Liver (tissue), 1 donor: ENCODE measurements at regions not wholly inside any gene's neighbourhood (a gene's known extent, or its start where the extent isn't known, plus 50 kb on each side); places are given as distances from the start of the nearest gene placed in this dataset.

ENCODE experiments used
- YY1 ChIP-seq: IDR thresholded peaks from 2 replicates; pipeline ENCODE4 v1.6.1; 2016; ENCODE audit warnings: antibody characterized with exemption, mild to moderate bottlenecking
- TF ChIP-seq, protein P1 (sequence below): IDR thresholded peaks from 2 replicates; pipeline ENCODE4 v1.6.1; 2016; ENCODE audit warnings: antibody characterized with exemption

DNA sequence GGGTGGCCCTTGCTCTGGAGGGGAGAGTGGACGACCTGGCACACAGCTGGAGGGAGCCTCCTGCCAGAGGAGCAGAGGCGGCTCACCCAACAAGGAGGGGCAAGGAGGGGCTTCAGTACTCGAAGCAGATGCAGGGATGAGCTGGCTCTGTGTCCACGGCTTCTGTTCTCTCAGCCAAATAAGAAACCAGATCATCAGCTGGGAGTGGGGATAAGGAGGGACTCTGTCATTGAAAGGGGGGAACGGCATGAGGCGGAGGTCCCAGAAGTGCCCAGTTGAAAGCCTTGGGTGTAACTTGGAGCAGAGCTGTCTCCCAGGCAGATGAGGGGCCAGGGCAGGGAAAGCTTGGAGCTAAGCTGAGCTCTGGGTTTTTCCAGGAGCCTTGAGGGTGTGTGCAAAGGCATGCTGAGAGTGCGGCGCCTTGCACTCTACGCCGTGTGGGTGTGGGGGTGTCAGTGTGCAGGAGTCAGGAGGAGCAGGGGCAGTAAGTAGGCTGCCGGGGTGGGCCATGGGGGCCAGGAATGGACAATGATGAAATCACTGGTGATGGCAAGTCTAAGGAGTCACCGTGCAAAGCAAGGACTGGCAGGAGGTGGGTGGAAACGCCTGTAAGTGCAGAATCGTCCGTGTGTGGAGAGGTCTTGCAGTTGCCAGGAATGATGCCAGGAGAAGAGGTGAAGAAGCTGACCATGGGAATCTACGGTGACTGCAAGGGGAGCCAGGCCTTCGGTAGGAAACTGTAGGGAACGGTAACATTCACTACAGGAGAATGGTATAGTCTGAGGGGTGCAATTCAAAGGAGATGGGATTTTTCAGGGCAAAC, 85.4 kb upstream of the FOXQ1 start:
- no peak for TF ChIP-seq YY1
- TF ChIP-seq, protein P1, sequence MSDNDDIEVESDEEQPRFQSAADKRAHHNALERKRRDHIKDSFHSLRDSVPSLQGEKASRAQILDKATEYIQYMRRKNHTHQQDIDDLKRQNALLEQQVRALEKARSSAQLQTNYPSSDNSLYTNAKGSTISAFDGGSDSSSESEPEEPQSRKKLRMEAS: no peak
